Activated naive CD4-positive, alpha-beta T cell treated with anti-CD3 and anti-CD28 coated beads, Interleukin-2, amount 50 U/mL, for 72 hours (primary cell): ENCODE measurements at regions not wholly inside any gene's neighbourhood (a gene's known extent, or its start where the extent isn't known, plus 50 kb on each side); places are given as distances from the start of the nearest gene placed in this dataset.

Experiments
- ATAC-seq, 2 donors: fragments of 150-1000 bp; cut with Tn5 transposase; 2 replicates each; pipeline ENCODE4 v1.10.0; 2021; ENCODE audit warnings: mild to moderate bottlenecking in 2 of 2, moderate library complexity in 2 of 2
- DNase-seq, 2 donors: peaks; one replicate each; pipeline ENCODE4 v3.0.0; 2021 to 2022; ENCODE audit warnings: low spot score in 2 of 2
- H3K27ac Mint-ChIP-seq, 2 donors: one replicate each; pipeline ENCODE4 v1.8.0; 2022; ENCODE audit warnings: mild to moderate bottlenecking in 2 of 2, mixed read lengths in 2 of 2
- H3K36me3 Mint-ChIP-seq, 2 donors: one replicate each; pipeline ENCODE4 v1.8.0; 2022; ENCODE audit warnings: mixed read lengths in 2 of 2
- H3K9me3 Mint-ChIP-seq, 2 donors: one replicate each; pipeline ENCODE4 v1.8.0; 2022; ENCODE audit warnings: mixed read lengths in 2 of 2

DNA sequence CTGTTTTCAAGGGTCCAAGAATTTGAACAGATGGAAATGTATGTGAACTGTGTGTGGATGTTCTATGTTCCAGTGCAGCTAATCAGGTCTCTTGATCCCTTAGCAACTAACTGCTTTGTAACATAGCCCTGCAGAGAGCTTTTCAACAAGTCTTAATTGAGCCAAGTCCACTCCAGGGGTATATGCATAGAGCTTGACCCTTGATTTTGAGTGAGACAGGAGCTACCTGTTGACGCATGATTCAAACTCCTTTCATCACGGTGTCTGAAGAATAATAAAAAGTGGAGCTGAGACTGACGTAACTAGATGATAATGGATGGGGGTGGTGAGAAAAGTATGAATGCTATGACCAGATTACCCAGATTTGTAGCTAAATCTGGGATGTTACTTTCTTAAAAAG, 93.3 kb upstream of the CCDC54 start:
- Mint-ChIP-seq H3K27ac (no peak overlapping the region), H3K9me3 (no peaks in the 10 kb centered on the region), H3K36me3 (no peaks in the 10 kb centered on the region)
- DNase-seq (no peak), ATAC-seq (no peak)

DNA sequence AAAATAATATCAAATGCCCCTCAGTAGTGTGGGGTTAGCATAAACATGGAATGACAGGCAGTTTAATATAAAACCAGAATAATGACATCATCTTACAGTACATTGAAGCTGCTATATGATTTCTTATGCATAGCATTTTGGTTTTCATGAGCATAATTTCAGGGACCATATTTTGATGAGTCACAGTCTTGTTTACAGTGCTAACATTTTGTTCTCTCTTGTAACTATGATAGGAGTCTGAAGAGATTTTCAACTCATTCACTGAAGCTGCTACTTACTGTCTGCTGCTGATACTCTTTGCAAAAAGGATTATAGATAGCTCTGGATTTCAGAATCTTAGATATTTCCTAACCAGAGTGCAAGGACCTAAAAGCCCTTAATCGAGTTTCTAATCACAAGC, 92.6 kb upstream of the CCDC54 start:
- Mint-ChIP-seq H3K36me3 (no peaks in the 10 kb centered on the region), H3K9me3 (no peaks in the 10 kb centered on the region), H3K27ac (no peak overlapping the region)
- DNase-seq = no peak
- no peak for ATAC-seq

DNA sequence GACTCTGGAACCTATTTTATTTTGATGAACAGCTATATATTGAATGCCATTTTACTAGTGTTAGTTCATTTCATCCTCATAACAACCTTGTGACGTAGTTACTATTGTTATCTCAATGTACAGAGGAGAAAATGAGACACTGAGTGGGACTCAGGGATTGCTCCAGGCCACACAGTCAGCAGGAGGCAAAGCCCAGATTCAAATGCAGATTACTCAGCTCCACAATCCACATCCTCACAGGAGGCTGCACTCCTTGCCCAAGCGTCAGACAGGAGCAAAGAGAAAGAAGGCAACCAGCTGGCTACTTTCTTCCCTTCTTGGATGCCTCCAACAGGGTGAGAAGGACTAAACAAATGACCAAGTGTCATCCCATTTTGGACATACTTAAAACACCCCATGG, 92.0 kb upstream of the CCDC54 start:
- DNase-seq (no peak), ATAC-seq (no peak)
- Mint-ChIP-seq H3K27ac (no peak overlapping the region), H3K36me3 (no peaks in the 10 kb centered on the region), H3K9me3 (no peaks in the 10 kb centered on the region)

DNA sequence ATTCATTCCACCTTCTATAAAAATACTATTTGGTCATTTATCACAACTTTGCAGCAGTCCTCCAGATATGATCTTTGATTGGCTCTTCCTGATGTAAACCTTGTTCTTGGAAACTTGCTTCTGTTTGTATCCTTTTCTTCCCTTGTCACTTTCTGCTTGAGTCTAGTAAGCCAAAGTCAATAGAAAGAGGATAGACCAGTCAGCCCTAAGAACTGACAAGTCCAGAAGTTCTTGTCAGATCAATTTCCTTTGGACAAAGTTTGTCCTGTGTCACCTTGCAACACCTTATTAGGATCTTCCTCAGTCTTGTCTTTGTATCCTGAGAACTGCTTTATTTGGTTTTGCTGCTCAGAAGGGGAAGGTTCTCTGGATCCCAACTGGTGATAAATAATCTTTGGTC, 87.9 kb upstream of the CCDC54 start:
- DNase-seq = no peak
- Mint-ChIP-seq H3K27ac (no peak overlapping the region), H3K36me3 (no peaks in the 10 kb centered on the region), H3K9me3 (no peaks in the 10 kb centered on the region)
- ATAC-seq = no peak

DNA sequence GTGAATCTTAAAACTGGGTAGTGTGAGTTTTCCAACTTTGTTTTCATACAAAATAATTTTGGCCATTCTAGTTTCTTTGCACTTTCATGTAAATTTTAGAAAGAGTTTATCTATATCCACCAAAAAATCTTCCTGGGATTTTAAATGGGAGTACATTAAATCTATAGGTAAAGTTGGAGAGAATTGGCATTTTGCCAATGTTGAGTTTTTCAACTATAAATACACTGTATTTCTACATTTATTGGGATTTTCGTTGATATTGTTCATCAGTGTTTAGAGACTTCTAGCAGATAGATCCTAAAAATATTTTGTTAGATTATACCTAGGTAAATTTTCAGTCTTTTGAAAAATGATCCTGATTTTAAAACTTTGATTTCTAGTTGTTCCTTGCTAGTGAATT, 83.1 kb upstream of the CCDC54 start:
- H3K27ac Mint-ChIP-seq = no peak overlapping the region
- ATAC-seq = no peak
- H3K36me3 Mint-ChIP-seq = peaks cover 0 to 5% of the 10 kb centered on the region in 2 donors
- peaks cover 0 to 5% of the 10 kb centered on the region in 2 donors for H3K9me3 Mint-ChIP-seq
- no peak for DNase-seq

DNA sequence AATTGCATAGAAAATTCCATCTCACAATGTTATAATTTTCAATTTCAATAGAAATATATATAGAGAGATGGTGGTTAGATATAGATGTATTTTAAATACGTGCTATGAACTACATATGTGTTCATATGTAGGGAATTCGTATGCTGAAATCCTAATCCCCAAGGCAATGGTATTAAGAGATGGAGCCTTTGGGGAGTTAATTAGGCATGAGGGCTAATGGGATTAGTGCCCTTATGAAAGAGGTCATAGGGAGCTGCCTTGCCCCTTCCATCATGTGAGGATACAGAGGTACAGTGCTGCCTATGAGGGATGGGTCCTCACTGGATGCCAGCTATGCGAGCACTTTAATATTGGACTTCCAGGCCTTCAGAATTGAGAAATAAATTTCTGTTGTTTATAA, 79.6 kb upstream of the CCDC54 start:
- Mint-ChIP-seq H3K27ac (no peak overlapping the region), H3K36me3 (peaks cover 0 to 5% of the 10 kb centered on the region in 2 donors)

DNA sequence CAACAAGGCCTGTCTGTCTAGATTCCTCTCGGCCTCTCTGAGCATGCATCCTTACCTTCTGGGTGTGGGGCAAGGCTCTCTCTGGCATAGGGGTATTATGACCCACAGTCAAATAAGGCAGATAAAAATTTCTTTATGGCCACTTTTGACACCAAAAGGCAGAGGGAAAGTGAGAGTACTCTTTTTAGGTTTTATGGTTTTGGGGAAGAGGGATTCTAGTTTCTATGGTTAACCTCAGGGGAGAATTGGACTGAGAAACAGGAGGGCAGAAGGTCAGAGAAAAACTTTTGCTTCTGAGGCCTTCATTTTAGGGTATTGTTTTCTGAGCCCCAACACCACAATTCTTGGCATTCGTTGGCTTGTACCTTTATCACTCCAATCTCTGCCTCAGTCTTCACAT, 70.0 kb upstream of the CCDC54 start:
- Mint-ChIP-seq H3K9me3 (no peaks in the 10 kb centered on the region), H3K36me3 (no peaks in the 10 kb centered on the region), H3K27ac (no peak overlapping the region)
- DNase-seq = no peak
- no peak for ATAC-seq

More for the DNA sequence above, 79.6 kb upstream of the CCDC54 start:
- peaks cover 0 to 5% of the 10 kb centered on the region in 2 donors for H3K9me3 Mint-ChIP-seq
- ATAC-seq (no peak), DNase-seq (no peak)

- DNase-seq = no peak
- H3K9me3 Mint-ChIP-seq = no peaks in the 10 kb centered on the region
- no peak overlapping the region for H3K27ac Mint-ChIP-seq
- no peak for ATAC-seq
- H3K36me3 Mint-ChIP-seq = no peaks in the 10 kb centered on the region
Measured at GRCh38 chr3:107308716-107309115, 68.5 kb upstream of the CCDC54 start.

GRCh38 chr3:107309312-107309711, 67.9 kb upstream of the CCDC54 start:
- DNase-seq (no peak), ATAC-seq (no peak)
- H3K9me3 Mint-ChIP-seq = no peaks in the 10 kb centered on the region
- no peaks in the 10 kb centered on the region for H3K36me3 Mint-ChIP-seq
- H3K27ac Mint-ChIP-seq = no peak overlapping the region

- H3K36me3 Mint-ChIP-seq = no peaks in the 10 kb centered on the region
- H3K9me3 Mint-ChIP-seq = no peaks in the 10 kb centered on the region
- DNase-seq (no peak), ATAC-seq (no peak)
- no peak overlapping the region for H3K27ac Mint-ChIP-seq
Measured at GRCh38 chr3:107313711-107314110, 63.5 kb upstream of the CCDC54 start.

- H3K27ac Mint-ChIP-seq = no peak overlapping the region
- no peak for ATAC-seq
Measured at GRCh38 chr3:107315141-107315540, 62.1 kb upstream of the CCDC54 start.

GRCh38 chr3:107323723-107324122, 53.5 kb upstream of the CCDC54 start:
- no peak for DNase-seq
- Mint-ChIP-seq H3K9me3 (no peaks in the 10 kb centered on the region), H3K36me3 (no peaks in the 10 kb centered on the region), H3K27ac (no peak overlapping the region)
- ATAC-seq = no peak

More at GRCh38 chr3:107315141-107315540, 62.1 kb upstream of the CCDC54 start:
- H3K36me3 Mint-ChIP-seq = no peaks in the 10 kb centered on the region
- no peaks in the 10 kb centered on the region for H3K9me3 Mint-ChIP-seq
- no peak for DNase-seq

DNA sequence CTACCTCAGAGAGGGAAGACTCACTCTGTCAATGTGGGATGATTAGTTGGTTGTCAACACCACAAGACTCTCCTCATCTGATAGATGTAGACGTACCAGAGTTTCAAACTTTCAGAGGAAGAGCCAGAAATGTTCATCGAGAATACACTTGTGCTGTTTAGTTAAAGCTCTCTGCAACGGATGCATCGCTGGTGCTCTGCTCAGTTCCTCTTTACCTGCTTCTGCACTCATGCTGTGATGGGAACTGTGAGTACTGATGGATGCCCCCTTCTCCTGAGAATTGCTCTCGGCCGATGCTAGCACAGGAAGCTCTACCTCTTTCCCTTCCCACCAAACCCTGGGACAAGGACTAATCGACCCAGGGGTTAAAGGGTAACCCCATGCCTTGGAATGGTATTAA, 51.8 kb upstream of the CCDC54 start:
- DNase-seq (no peak), ATAC-seq (no peak)
- no peaks in the 10 kb centered on the region for H3K36me3 Mint-ChIP-seq
- no peak overlapping the region for H3K27ac Mint-ChIP-seq
- H3K9me3 Mint-ChIP-seq = no peaks in the 10 kb centered on the region
